Astrocyte (in vitro differentiated cells and primary cell): ENCODE measurements at regions not wholly inside any gene's neighbourhood (a gene's known extent, or its start where the extent isn't known, plus 50 kb on each side); places are given as distances from the start of the nearest gene placed in this dataset.
A peak's percentile ranks its signal among the peaks of the same experiment; 100 is the strongest.

Experiments used
- DNase-seq: peaks from one replicate; pipeline ENCODE4 v3.0.0-alpha.2; 2010; ENCODE audit warnings: low read depth
- FAIRE-seq: peaks from 2 replicates; lab custom pipeline; 2011; peaks lifted over from hg19 to GRCh38; lab: Jason Lieb, UNC
- H2AFZ ChIP-seq: 2 replicates; pipeline ENCODE4 v1.6.0; 2012; ENCODE audit warnings: low read depth, low read length, inconsistent platforms
- H3K27ac ChIP-seq: 2 replicates; pipeline ENCODE4 v1.5.1; 2011; ENCODE audit warnings: low read depth, low read length, inconsistent platforms
- H3K27me3 ChIP-seq: 2 replicates; pipeline ENCODE4 v1.6.0; 2011; ENCODE audit warnings: low read length, inconsistent platforms; ENCODE audit not compliant: insufficient read depth
- H3K36me3 ChIP-seq: 2 replicates; pipeline ENCODE4 v1.5.1; 2011; ENCODE audit warnings: low read length, inconsistent platforms; ENCODE audit not compliant: insufficient read depth
- H3K4me1 ChIP-seq: 2 replicates; pipeline ENCODE4 v1.5.1; 2011; ENCODE audit warnings: low read length, inconsistent platforms; ENCODE audit not compliant: insufficient read depth
- H3K4me2 ChIP-seq: 2 replicates; pipeline ENCODE4 v1.6.0; 2012; ENCODE audit warnings: low read length, inconsistent platforms
- H3K4me3 ChIP-seq: 2 replicates; pipeline ENCODE4 v1.5.1; 2011; ENCODE audit warnings: low read depth, mild to moderate bottlenecking, low read length, inconsistent platforms; ENCODE audit not compliant: insufficient read depth
- H3K79me2 ChIP-seq: 2 replicates; pipeline ENCODE4 v1.6.0; 2012; ENCODE audit warnings: mild to moderate bottlenecking, low read length, inconsistent platforms; ENCODE audit not compliant: insufficient read depth
- H3K9ac ChIP-seq: 2 replicates; pipeline ENCODE4 v1.6.0; 2012; ENCODE audit warnings: mild to moderate bottlenecking, low read length, inconsistent platforms
- H3K9me3 ChIP-seq: 2 replicates; pipeline ENCODE4 v1.5.1; 2012; ENCODE audit warnings: low read depth, mild to moderate bottlenecking, low read length, inconsistent platforms; ENCODE audit not compliant: insufficient read depth
- H4K20me1 ChIP-seq: 2 replicates; pipeline ENCODE4 v1.6.0; 2012; ENCODE audit warnings: low read length, inconsistent platforms; ENCODE audit not compliant: insufficient read depth
- H3K27ac Mint-ChIP-seq: one replicate; pipeline ENCODE4 v1.8.0; 2021; ENCODE audit warnings: mild to moderate bottlenecking, mixed read lengths; ENCODE audit not compliant: unreplicated experiment
- H3K27me3 Mint-ChIP-seq: one replicate; pipeline ENCODE4 v1.8.0; 2021; ENCODE audit warnings: low read depth, mixed read lengths; ENCODE audit not compliant: unreplicated experiment
- H3K36me3 Mint-ChIP-seq: one replicate; pipeline ENCODE4 v1.8.0; 2021; ENCODE audit warnings: low read depth, mixed read lengths; ENCODE audit not compliant: unreplicated experiment
- H3K4me1 Mint-ChIP-seq: one replicate; pipeline ENCODE4 v1.8.0; 2021; ENCODE audit warnings: low read depth, mixed read lengths; ENCODE audit not compliant: unreplicated experiment
- H3K4me3 Mint-ChIP-seq: one replicate; pipeline ENCODE4 v1.8.0; 2021; ENCODE audit warnings: mild to moderate bottlenecking, moderate library complexity, mixed read lengths; ENCODE audit not compliant: unreplicated experiment
- H3K9me3 Mint-ChIP-seq: one replicate; pipeline ENCODE4 v1.8.0; 2021; ENCODE audit warnings: mild to moderate bottlenecking, mixed read lengths; ENCODE audit not compliant: unreplicated experiment
- EZH2 ChIP-seq: IDR thresholded peaks from 2 replicates; pipeline ENCODE4 v1.6.1; 2012; ENCODE audit warnings: mild to moderate bottlenecking, low read length, inconsistent platforms; ENCODE audit not compliant: insufficient read depth
- TF ChIP-seq, protein P1 (sequence below): IDR thresholded peaks from 2 replicates; pipeline ENCODE4 v1.5.1; 2011; ENCODE audit warnings: low read depth, mild to moderate bottlenecking, inconsistent platforms, low read length, moderate library complexity; ENCODE audit not compliant: insufficient read depth

DNA sequence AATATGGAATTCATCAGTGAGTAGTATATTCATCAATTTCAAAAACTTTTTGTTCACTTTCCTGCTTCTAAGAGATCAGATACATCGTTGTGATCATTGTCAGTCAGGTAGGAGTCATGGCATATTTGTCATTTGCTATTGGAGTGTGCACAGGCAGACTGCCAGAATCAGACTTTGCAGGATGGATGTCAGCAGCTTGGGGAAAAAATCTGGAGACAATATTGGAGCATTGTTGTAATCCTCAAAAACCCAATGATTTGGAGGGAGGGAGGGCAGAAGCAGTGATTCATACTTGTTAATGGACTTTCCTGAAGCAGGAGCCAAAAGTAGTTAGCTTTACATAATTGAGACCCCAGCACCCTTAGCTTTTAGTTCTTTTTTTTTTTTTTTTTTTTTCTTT lies 59.6 kb upstream of the DRP2 start:
- no peak overlapping the region for H3K27ac Mint-ChIP-seq
- Histone ChIP-seq H3K27me3 (no peaks in the 10 kb centered on the region), H3K9ac (no peak overlapping the region), H3K79me2 (no peaks in the 10 kb centered on the region), H3K27ac (no peak overlapping the region), H2AFZ (no peak overlapping the region), H3K4me2 (no peak overlapping the region), H4K20me1 (no peaks in the 10 kb centered on the region), H3K9me3 (no peaks in the 10 kb centered on the region), H3K36me3 (no peaks in the 10 kb centered on the region), H3K4me3 (no peak overlapping the region), H3K4me1 (no peaks in the 10 kb centered on the region)
- H3K36me3 Mint-ChIP-seq, result no peaks in the 10 kb centered on the region
- H3K9me3 Mint-ChIP-seq, result no peaks in the 10 kb centered on the region
- no peaks in the 10 kb centered on the region for H3K4me1 Mint-ChIP-seq
- no peak overlapping the region for H3K4me3 Mint-ChIP-seq
- H3K27me3 Mint-ChIP-seq, result no peaks in the 10 kb centered on the region
- peak; percentile 20 for FAIRE-seq
- no peak for TF ChIP-seq EZH2
- TF ChIP-seq, protein P1, sequence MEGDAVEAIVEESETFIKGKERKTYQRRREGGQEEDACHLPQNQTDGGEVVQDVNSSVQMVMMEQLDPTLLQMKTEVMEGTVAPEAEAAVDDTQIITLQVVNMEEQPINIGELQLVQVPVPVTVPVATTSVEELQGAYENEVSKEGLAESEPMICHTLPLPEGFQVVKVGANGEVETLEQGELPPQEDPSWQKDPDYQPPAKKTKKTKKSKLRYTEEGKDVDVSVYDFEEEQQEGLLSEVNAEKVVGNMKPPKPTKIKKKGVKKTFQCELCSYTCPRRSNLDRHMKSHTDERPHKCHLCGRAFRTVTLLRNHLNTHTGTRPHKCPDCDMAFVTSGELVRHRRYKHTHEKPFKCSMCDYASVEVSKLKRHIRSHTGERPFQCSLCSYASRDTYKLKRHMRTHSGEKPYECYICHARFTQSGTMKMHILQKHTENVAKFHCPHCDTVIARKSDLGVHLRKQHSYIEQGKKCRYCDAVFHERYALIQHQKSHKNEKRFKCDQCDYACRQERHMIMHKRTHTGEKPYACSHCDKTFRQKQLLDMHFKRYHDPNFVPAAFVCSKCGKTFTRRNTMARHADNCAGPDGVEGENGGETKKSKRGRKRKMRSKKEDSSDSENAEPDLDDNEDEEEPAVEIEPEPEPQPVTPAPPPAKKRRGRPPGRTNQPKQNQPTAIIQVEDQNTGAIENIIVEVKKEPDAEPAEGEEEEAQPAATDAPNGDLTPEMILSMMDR, result no peak
- DNase-seq, result peak; percentile 4

DNA sequence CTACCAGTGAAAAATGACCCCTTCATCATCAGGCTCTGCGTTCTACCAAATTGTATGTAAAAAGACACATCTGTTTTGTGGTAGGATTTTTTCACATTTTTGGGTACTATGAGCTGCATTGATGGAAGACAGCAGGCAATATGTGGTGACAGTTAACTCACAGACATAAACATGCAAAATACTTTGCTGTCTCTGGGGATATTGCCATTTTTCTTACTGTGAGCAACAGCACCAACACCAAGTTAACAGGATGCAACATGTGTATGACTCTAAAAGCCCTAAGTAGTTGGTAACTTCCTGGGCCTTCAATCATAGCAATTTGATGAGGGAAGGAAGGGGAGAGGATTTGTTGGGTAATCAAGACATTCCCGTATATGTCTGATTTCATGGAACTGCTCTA lies 56.4 kb upstream of the DRP2 start:
- H2AFZ ChIP-seq, result no peak overlapping the region
- FAIRE-seq, result peak; percentile 56
- no peaks in the 10 kb centered on the region for H3K36me3 ChIP-seq
- no peak overlapping the region for H3K27ac ChIP-seq
- no peaks in the 10 kb centered on the region for H3K9me3 ChIP-seq
- H3K4me2 ChIP-seq, result no peak overlapping the region
- H3K79me2 ChIP-seq, result no peaks in the 10 kb centered on the region
- no peak for DNase-seq
- Mint-ChIP-seq H3K9me3 (no peaks in the 10 kb centered on the region), H3K4me3 (no peak overlapping the region), H3K27me3 (no peaks in the 10 kb centered on the region), H3K36me3 (no peaks in the 10 kb centered on the region), H3K27ac (no peak overlapping the region), H3K4me1 (no peaks in the 10 kb centered on the region)
- no peaks in the 10 kb centered on the region for H3K4me1 ChIP-seq
- no peak overlapping the region for H3K9ac ChIP-seq
- H4K20me1 ChIP-seq, result no peaks in the 10 kb centered on the region
- TF ChIP-seq, protein P1, result no peak
- TF ChIP-seq EZH2, result no peak
- H3K27me3 ChIP-seq, result no peaks in the 10 kb centered on the region
- no peak overlapping the region for H3K4me3 ChIP-seq

DNA sequence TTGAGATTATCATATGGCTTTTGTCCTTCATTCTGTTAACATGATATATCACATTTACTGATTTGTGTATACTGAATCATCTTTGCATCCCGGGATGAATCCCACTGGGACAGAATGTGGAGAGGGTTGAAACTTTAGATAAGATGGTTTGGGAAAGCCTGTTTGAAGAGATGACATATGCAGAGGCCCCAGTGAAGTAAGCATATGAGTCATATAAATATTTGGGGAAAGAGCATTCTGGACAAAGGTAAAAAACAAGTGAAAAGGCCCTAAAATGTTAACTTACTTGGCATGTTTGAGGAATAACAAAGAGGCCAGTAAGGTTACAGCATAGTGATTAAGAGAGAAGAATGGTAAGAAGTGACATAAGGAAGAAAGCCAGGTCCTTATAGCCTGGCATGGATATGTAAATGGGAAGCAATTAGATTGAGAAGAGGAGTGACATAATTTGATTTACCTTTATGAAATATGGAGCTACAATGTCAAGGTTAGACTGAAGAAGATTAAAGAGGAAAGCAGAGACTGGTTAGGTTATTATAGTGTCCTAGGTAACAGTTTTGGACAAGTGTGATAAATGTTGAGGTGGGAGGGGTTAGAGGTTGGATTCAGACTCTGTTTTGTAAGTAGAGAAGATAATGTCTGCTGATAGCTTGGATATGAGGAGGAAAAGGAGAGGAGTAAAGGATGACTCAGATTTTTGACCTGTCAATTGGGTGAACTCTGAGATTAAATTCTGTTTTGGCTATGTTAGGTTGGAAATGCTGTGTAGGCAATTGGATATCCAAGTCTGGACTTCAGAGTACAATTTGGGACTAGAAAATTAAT lies 54.6 kb upstream of the DRP2 start:
- Histone ChIP-seq H3K4me2 (no peak overlapping the region), H3K4me1 (no peaks in the 10 kb centered on the region), H3K27ac (no peak overlapping the region), H3K9ac (no peak overlapping the region), H3K79me2 (no peaks in the 10 kb centered on the region), H3K27me3 (no peaks in the 10 kb centered on the region), H3K36me3 (no peaks in the 10 kb centered on the region), H4K20me1 (no peaks in the 10 kb centered on the region), H3K9me3 (no peaks in the 10 kb centered on the region), H3K4me3 (no peak overlapping the region), H2AFZ (no peak overlapping the region)
- TF ChIP-seq, protein P1, result no peak
- TF ChIP-seq EZH2, result no peak
- H3K4me3 Mint-ChIP-seq, result no peak overlapping the region
- H3K36me3 Mint-ChIP-seq, result no peaks in the 10 kb centered on the region
- no peak for DNase-seq
- no peaks in the 10 kb centered on the region for H3K27me3 Mint-ChIP-seq
- no peak for FAIRE-seq
- no peak overlapping the region for H3K27ac Mint-ChIP-seq
- H3K4me1 Mint-ChIP-seq, result no peaks in the 10 kb centered on the region
- H3K9me3 Mint-ChIP-seq, result no peaks in the 10 kb centered on the region
